Epithelial cell of proximal tubule (primary cell): ENCODE measurements at regions not wholly inside any gene's neighbourhood (a gene's known extent, or its start where the extent isn't known, plus 50 kb on each side); places are given as distances from the start of the nearest gene placed in this dataset.

Experiments used
- DNase-seq: peaks from one replicate; pipeline ENCODE4 v3.0.0-alpha.2; 2011; ENCODE audit warnings: low read depth
- H3K4me3 ChIP-seq: 2 replicates; pipeline ENCODE4 v1.5.1; 2011; ENCODE audit warnings: low read depth, mild to moderate bottlenecking, low read length
- CTCF ChIP-seq: conservative IDR thresholded peaks from 2 replicates; pipeline ENCODE4 v1.5.1; 2012; ENCODE audit warnings: low read depth, mild to moderate bottlenecking, low read length

DNA sequence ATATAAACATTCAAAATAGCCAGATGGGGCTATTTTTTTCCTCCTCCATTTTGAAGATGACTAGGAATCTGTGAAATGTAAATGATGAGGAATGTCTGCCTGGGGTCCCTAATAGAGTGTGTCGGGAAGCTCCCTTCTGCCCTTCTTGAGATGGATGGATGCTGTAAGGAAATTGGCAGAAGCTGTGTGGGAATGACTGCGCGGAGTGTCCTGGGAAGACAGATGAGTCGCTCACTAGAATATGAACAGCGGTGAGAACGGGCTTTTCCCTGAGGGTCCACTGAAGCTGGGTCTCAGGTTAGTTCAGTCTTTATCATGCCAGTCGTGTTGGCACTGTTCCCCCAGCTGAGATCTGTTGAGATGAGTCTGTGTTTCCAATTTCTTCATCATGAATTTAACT lies 75.1 kb upstream of the PLPP4 start:
- H3K4me3 ChIP-seq: no peak overlapping the region
- DNase-seq: no peak
- TF ChIP-seq CTCF: no peak

GRCh38 chr10:120382360-120382759 lies 74.7 kb upstream of the PLPP4 start:
- TF ChIP-seq CTCF: no peak
- no peak overlapping the region for H3K4me3 ChIP-seq
- no peak for DNase-seq

DNA sequence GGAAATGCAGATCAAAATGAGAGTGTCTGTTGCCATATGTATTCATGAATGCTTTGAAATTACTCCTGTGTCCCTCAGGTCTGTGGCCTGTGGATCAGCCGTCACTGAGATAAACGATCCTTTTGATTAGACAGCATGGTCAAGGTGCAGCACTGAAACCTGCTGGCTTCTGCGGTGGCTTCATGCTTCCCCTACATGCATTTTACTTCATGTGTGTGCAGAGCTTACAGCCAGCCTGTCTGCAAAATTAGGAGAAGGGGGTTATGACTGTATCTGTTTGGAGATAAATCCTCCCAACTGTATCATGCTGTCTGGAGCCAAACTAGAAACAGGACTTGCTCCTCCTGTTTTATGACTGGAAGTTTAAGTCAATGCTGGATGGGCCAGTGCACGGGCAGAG lies 71.0 kb upstream of the PLPP4 start:
- DNase-seq: no peak
- TF ChIP-seq CTCF: no peak
- H3K4me3 ChIP-seq: no peak overlapping the region

DNA sequence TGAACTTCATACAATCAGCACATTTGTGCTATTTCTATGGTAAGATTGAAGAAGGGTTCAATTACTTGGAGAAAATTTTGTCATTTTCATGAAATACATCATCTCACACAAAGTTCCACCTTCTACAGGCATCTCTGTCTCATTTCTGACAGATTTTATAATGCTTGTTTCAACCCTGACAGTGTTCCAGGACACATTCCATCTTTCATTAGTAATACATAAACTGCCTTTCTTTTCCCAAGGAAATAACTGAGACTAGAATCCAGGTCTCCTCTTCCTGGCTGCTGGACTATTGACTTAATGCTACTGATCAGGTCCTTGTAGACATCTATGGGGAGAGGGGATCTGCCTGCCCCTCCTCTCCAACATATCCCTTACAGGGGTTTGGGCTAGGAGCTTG lies 70.1 kb upstream of the PLPP4 start:
- no peak overlapping the region for H3K4me3 ChIP-seq
- no peak for DNase-seq
- TF ChIP-seq CTCF: no peak

GRCh38 chr10:120387326-120387725 lies 69.7 kb upstream of the PLPP4 start:
- no peak for TF ChIP-seq CTCF
- no peak overlapping the region for H3K4me3 ChIP-seq
- no peak for DNase-seq

DNA sequence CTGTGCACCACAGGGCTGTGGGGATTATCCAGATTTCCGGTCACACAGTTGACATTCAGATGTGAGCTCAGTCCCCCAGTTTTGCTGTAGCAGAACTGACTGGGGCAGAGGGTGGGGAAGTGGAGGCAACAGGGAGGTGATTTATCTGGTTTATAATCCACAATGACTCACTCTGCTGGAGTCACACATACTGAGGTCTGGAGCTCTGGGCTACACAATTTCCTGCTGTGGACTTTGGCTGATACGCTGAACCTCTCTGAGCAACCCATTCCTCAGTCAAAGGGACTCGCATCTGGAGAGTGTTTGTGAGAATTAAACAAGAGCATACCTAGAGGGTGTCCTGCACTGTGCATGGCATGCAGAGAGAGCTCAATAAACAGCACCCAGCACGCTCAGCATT lies 64.8 kb upstream of the PLPP4 start:
- no peak overlapping the region for H3K4me3 ChIP-seq
- no peak for TF ChIP-seq CTCF
- DNase-seq: no peak

DNA sequence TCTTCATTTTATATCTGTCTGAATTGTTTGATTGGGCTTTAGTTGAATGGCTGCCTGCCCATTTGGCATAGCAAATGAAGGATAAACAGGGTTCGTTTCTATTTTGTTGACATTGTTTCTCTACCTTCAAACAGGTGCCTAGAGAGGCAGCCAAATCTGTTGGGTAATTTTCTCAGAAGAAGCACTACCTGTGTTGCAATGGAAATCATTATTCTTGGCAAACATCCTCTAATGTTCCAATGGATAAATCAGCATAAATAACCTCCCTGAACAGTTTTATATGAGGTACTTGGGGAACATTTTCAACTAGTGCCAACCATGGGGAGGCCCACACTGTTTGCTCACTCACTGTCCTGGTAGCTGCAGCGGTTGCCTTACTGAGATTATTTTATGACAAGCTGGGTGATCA lies 64.4 kb upstream of the PLPP4 start:
- peak; percentile 63 for DNase-seq
- no peak for TF ChIP-seq CTCF
- no peak overlapping the region for H3K4me3 ChIP-seq
